HG02678 (cell line): ENCODE measurements at regions not wholly inside any gene's neighbourhood (a gene's known extent, or its start where the extent isn't known, plus 50 kb on each side); places are given as distances from the start of the nearest gene placed in this dataset.

Experiments
- ATAC-seq: cut with Tn5 transposase; IDR thresholded peaks from one replicate; pipeline ENCODE4 v1.9.1; 2021; ENCODE audit warnings: mild to moderate bottlenecking, moderate library complexity; ENCODE audit not compliant: unreplicated experiment

- ATAC-seq, result no peak
These were observed 436.7 kb upstream of the ZNF507 start for GRCh38 chr19:31908496-31909225.

GRCh38 chr19:31910224-31910623 is 435.2 kb upstream of the ZNF507 start:
- no peak for ATAC-seq

GRCh38 chr19:31911577-31911976 is 433.8 kb upstream of the ZNF507 start:
- no peak for ATAC-seq

- ATAC-seq, result no peak
These were observed 432.2 kb upstream of the ZNF507 start for GRCh38 chr19:31913103-31913661.

GRCh38 chr19:31930401-31930800 is 415.0 kb upstream of the ZNF507 start:
- ATAC-seq, result no peak

GRCh38 chr19:31937983-31938382 is 407.4 kb upstream of the ZNF507 start:
- no peak for ATAC-seq

GRCh38 chr19:31938675-31939074 is 406.7 kb upstream of the ZNF507 start:
- no peak for ATAC-seq

- no peak for ATAC-seq
These were observed 405.0 kb upstream of the ZNF507 start for GRCh38 chr19:31940396-31940795.

- no peak for ATAC-seq
These were observed 402.2 kb upstream of the ZNF507 start for GRCh38 chr19:31943191-31943661.

- ATAC-seq, result no peak
These were observed 401.6 kb upstream of the ZNF507 start for GRCh38 chr19:31943778-31944177.

GRCh38 chr19:31944326-31944725 is 401.1 kb upstream of the ZNF507 start:
- no peak for ATAC-seq

GRCh38 chr19:31946491-31946890 is 398.9 kb upstream of the ZNF507 start:
- ATAC-seq, result no peak

- no peak for ATAC-seq
These were observed 397.8 kb upstream of the ZNF507 start for GRCh38 chr19:31947436-31948115.

GRCh38 chr19:31952693-31953092 is 392.7 kb upstream of the ZNF507 start:
- no peak for ATAC-seq

- ATAC-seq, result no peak
These were observed 390.3 kb upstream of the ZNF507 start for GRCh38 chr19:31955061-31955460.

- ATAC-seq, result no peak
These were observed 389.5 kb upstream of the ZNF507 start for GRCh38 chr19:31955884-31956283.

- no peak for ATAC-seq
These were observed 388.5 kb upstream of the ZNF507 start for GRCh38 chr19:31956771-31957392.

- ATAC-seq, result no peak
These were observed 387.7 kb upstream of the ZNF507 start for GRCh38 chr19:31957711-31958110.

GRCh38 chr19:31959527-31960018 is 385.8 kb upstream of the ZNF507 start:
- no peak for ATAC-seq

GRCh38 chr19:31960474-31960873 is 384.9 kb upstream of the ZNF507 start:
- no peak for ATAC-seq

- ATAC-seq, result no peak
These were observed 384.2 kb upstream of the ZNF507 start for GRCh38 chr19:31961191-31961590.
